ENCODE measurements at regions not wholly inside any gene's neighbourhood (a gene's known extent, or its start where the extent isn't known, plus 50 kb on each side); places are given as distances from the start of the nearest gene placed in this dataset.
"Not testable (repeated sequence)": the region's sequence is repeated elsewhere in the genome, so short reads cannot be mapped to it uniquely, and the experiment has no call there.

- no peak for DNase-seq (ENCODE audit: low spot score)
- Histone ChIP-seq H3K4me3 (no peak overlapping the region), H3K9me3 (peaks cover 0 to 16% of the 10 kb centered on the region in 2 donors), H3K27ac (no peak overlapping the region), H3K27me3 (no peaks in the 10 kb centered on the region), H3K4me1 (no peaks in the 10 kb centered on the region), H3K36me3 (no peaks in the 10 kb centered on the region)
- no peak for TF ChIP-seq CTCF (IDR thresholded peaks at IDR 0.05)
Observed at GRCh38 chr16:59645194-59645593, 911.1 kb upstream of the GOT2 start.

- DNase-seq (ENCODE audit: low spot score) = no peak
- no peaks in the 10 kb centered on the region for H3K9me3 ChIP-seq
- no peak overlapping the region for H3K27ac ChIP-seq
- H3K36me3 ChIP-seq = no peaks in the 10 kb centered on the region
- TF ChIP-seq CTCF (IDR thresholded peaks at IDR 0.05) = no peak
- no peaks in the 10 kb centered on the region for H3K27me3 ChIP-seq
- no peaks in the 10 kb centered on the region for H3K4me1 ChIP-seq
- no peak overlapping the region for H3K4me3 ChIP-seq
Observed at GRCh38 chr16:59635674-59636073, 901.6 kb upstream of the GOT2 start.

GRCh38 chr16:59634951-59635350 is 900.8 kb upstream of the GOT2 start:
- no peak for TF ChIP-seq CTCF (IDR thresholded peaks at IDR 0.05)
- DNase-seq (ENCODE audit: low spot score) = no peak
- Histone ChIP-seq H3K27ac (no peak overlapping the region), H3K9me3 (no peaks in the 10 kb centered on the region), H3K4me1 (no peaks in the 10 kb centered on the region), H3K36me3 (no peaks in the 10 kb centered on the region), H3K4me3 (no peak overlapping the region), H3K27me3 (no peaks in the 10 kb centered on the region)

- DNase-seq (ENCODE audit: low spot score) = no peak
- Histone ChIP-seq H3K9me3 (no peaks in the 10 kb centered on the region), H3K27me3 (no peaks in the 10 kb centered on the region), H3K4me1 (no peaks in the 10 kb centered on the region), H3K36me3 (no peaks in the 10 kb centered on the region), H3K27ac (no peak overlapping the region), H3K4me3 (no peak overlapping the region)
- no peak for TF ChIP-seq CTCF (IDR thresholded peaks at IDR 0.05)
Observed at GRCh38 chr16:59634004-59634579, 900.0 kb upstream of the GOT2 start.

- H3K36me3 ChIP-seq = no peaks in the 10 kb centered on the region
- no peak for DNase-seq (ENCODE audit: low spot score)
- H3K4me1 ChIP-seq = no peaks in the 10 kb centered on the region
- no peak overlapping the region for H3K4me3 ChIP-seq
- no peaks in the 10 kb centered on the region for H3K9me3 ChIP-seq
- no peaks in the 10 kb centered on the region for H3K27me3 ChIP-seq
- no peak for TF ChIP-seq CTCF (IDR thresholded peaks at IDR 0.05)
- H3K27ac ChIP-seq = no peak overlapping the region
Observed at GRCh38 chr16:59632276-59632855, 898.2 kb upstream of the GOT2 start.

GRCh38 chr16:59624381-59624780 is 890.3 kb upstream of the GOT2 start:
- not testable (repeated sequence) for DNase-seq (ENCODE audit: low spot score); H3K27ac ChIP-seq; H3K4me1 ChIP-seq; H3K9me3 ChIP-seq; H3K27me3 ChIP-seq; H3K36me3 ChIP-seq; H3K4me3 ChIP-seq
